GM12878 (cell line): ENCODE measurements at regions not wholly inside any gene's neighbourhood (a gene's known extent, or its start where the extent isn't known, plus 50 kb on each side); places are given as distances from the start of the nearest gene placed in this dataset.

Experiments used
- BACH1 ChIP-seq: fragments of 450-650 bp; IDR thresholded peaks from 2 replicates; pipeline ENCODE4 v1.6.1; 2017; ENCODE audit warnings: mild to moderate bottlenecking, borderline replicate concordance
- BHLHE40 ChIP-seq, 2 experiments: fragments of 450-650 bp in 1 of 2; IDR thresholded peaks; 2 replicates each; pipeline ENCODE4 v1.6.1; 2011 to 2017; ENCODE audit warnings: low read depth in 2 of 2, borderline replicate concordance in 1 of 2, improper control_type of control experiment in 1 of 2, low read length in 1 of 2, mild to moderate bottlenecking in 1 of 2
- EGR1 ChIP-seq, 2 experiments: IDR thresholded peaks; 1 replicate in 1 of 2; 2 replicates in 1 of 2; pipeline ENCODE4 v1.6.1; 2011 to 2012; ENCODE audit warnings: low read depth in 2 of 2, low read length in 2 of 2, borderline replicate concordance in 1 of 2, mild to moderate bottlenecking in 1 of 2, moderate library complexity in 1 of 2
- GATAD2B ChIP-seq: fragments of 450-650 bp; conservative IDR thresholded peaks from 2 replicates; pipeline ENCODE4 v1.6.1; 2017; ENCODE audit warnings: low read depth, mild to moderate bottlenecking, moderate library complexity
- HDGF ChIP-seq: fragments of 450-650 bp; IDR thresholded peaks from 2 replicates; pipeline ENCODE4 v1.6.1; 2016; ENCODE audit warnings: antibody characterized with exemption
- MYC ChIP-seq: IDR thresholded peaks from 2 replicates; pipeline ENCODE4 v1.6.1; 2011; ENCODE audit warnings: mild to moderate bottlenecking, low read length, moderate library complexity, inconsistent platforms; ENCODE audit not compliant: insufficient read depth, insufficient replicate concordance, insufficient read length, severe bottlenecking
- NR2C1 ChIP-seq: fragments of 450-650 bp; IDR thresholded peaks from 2 replicates; pipeline ENCODE4 v1.6.1; 2017; ENCODE audit warnings: antibody characterized with exemption, mild to moderate bottlenecking, moderate library complexity
- POLR2A ChIP-seq: IDR thresholded peaks from 2 replicates; pipeline ENCODE4 v1.6.1; 2011; ENCODE audit warnings: low read depth, mild to moderate bottlenecking, low read length
- POU2F2 ChIP-seq: IDR thresholded peaks from 3 replicates; pipeline ENCODE4 v1.6.1; 2011; ENCODE audit warnings: low read depth, mild to moderate bottlenecking, low read length, borderline replicate concordance
- RELB ChIP-seq: fragments of 450-650 bp; IDR thresholded peaks from 2 replicates; pipeline ENCODE4 v1.6.1; 2017; ENCODE audit warnings: low read depth, mild to moderate bottlenecking, moderate library complexity
- SMARCA5 ChIP-seq: fragments of 450-650 bp; IDR thresholded peaks from 2 replicates; pipeline ENCODE4 v1.6.1; 2017; ENCODE audit warnings: mild to moderate bottlenecking
- STAT1 ChIP-seq: fragments of 450-650 bp; conservative IDR thresholded peaks from 2 replicates; pipeline ENCODE4 v1.6.1; 2014; ENCODE audit warnings: antibody characterized with exemption, mild to moderate bottlenecking
- ZNF24 ChIP-seq: fragments of 450-650 bp; IDR thresholded peaks from 2 replicates; pipeline ENCODE4 v1.6.1; 2017; ENCODE audit warnings: antibody characterized with exemption, mild to moderate bottlenecking
- TF ChIP-seq, protein P1 (sequence below): fragments of 450-650 bp; IDR thresholded peaks from 2 replicates; pipeline ENCODE4 v1.6.1; 2017; ENCODE audit warnings: antibody characterized with exemption, mild to moderate bottlenecking, moderate library complexity
- TF ChIP-seq, protein P2 (sequence below): fragments of 450-650 bp; conservative IDR thresholded peaks from 2 replicates; pipeline ENCODE4 v1.6.1; 2017; ENCODE audit warnings: mild to moderate bottlenecking, moderate library complexity
- TF ChIP-seq, protein P3 (sequence below): IDR thresholded peaks from 2 replicates; pipeline ENCODE4 v1.6.1; 2012; ENCODE audit warnings: low read depth, low read length, improper control_type of control experiment

GRCh38 chr9:129460323-129461261, 160.3 kb downstream of the C9orf50 start (continued):
- TF ChIP-seq, protein P1, sequence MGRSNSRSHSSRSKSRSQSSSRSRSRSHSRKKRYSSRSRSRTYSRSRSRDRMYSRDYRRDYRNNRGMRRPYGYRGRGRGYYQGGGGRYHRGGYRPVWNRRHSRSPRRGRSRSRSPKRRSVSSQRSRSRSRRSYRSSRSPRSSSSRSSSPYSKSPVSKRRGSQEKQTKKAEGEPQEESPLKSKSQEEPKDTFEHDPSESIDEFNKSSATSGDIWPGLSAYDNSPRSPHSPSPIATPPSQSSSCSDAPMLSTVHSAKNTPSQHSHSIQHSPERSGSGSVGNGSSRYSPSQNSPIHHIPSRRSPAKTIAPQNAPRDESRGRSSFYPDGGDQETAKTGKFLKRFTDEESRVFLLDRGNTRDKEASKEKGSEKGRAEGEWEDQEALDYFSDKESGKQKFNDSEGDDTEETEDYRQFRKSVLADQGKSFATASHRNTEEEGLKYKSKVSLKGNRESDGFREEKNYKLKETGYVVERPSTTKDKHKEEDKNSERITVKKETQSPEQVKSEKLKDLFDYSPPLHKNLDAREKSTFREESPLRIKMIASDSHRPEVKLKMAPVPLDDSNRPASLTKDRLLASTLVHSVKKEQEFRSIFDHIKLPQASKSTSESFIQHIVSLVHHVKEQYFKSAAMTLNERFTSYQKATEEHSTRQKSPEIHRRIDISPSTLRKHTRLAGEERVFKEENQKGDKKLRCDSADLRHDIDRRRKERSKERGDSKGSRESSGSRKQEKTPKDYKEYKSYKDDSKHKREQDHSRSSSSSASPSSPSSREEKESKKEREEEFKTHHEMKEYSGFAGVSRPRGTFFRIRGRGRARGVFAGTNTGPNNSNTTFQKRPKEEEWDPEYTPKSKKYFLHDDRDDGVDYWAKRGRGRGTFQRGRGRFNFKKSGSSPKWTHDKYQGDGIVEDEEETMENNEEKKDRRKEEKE, result 0 out of 2 replicates have a peak, but pooled peaks have one; percentile 41
- TF ChIP-seq STAT1 (peak; percentile 50; the same call in 1 of the 2 replicates), POU2F2 (peak; percentile 14; the same call in 1 of the 3 replicates), RELB (0 out of 2 replicates have a peak, but pooled peaks have one; percentile 23), MYC (no peak), GATAD2B (peak; percentile 62; the same call in 1 of the 2 replicates), NR2C1 (peak; percentile 66), BACH1 (peak; percentile 77), HDGF (0 out of 2 replicates have a peak, but pooled peaks have one; percentile 19), EGR1 (IDR thresholded peaks at IDR 0.05; ENCODE audit: borderline replicate concordance in 1 of 2, low read depth in 2 of 2, low read length in 2 of 2) (peak in 1 of 2 experiments; percentile 30; a peak in 1 of 3 replicates), POLR2A (peak; percentile 69), BHLHE40 (IDR thresholded peaks at IDR 0.05; ENCODE audit: borderline replicate concordance in 1 of 2, low read depth in 2 of 2, low read length in 1 of 2) (peak; percentile 41 to 60; a peak in 2 of 4 replicates), ZNF24 (peak; percentile 53; the same call in 1 of the 2 replicates), SMARCA5 (0 out of 2 replicates have a peak, but pooled peaks have one; percentile 44)
- TF ChIP-seq, protein P2, sequence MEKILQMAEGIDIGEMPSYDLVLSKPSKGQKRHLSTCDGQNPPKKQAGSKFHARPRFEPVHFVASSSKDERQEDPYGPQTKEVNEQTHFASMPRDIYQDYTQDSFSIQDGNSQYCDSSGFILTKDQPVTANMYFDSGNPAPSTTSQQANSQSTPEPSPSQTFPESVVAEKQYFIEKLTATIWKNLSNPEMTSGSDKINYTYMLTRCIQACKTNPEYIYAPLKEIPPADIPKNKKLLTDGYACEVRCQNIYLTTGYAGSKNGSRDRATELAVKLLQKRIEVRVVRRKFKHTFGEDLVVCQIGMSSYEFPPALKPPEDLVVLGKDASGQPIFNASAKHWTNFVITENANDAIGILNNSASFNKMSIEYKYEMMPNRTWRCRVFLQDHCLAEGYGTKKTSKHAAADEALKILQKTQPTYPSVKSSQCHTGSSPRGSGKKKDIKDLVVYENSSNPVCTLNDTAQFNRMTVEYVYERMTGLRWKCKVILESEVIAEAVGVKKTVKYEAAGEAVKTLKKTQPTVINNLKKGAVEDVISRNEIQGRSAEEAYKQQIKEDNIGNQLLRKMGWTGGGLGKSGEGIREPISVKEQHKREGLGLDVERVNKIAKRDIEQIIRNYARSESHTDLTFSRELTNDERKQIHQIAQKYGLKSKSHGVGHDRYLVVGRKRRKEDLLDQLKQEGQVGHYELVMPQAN, result peak; percentile 52; the same call in 1 of the 2 replicates
- TF ChIP-seq, protein P3, sequence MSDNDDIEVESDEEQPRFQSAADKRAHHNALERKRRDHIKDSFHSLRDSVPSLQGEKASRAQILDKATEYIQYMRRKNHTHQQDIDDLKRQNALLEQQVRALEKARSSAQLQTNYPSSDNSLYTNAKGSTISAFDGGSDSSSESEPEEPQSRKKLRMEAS, result no peak
